HG03045 (cell line): ENCODE measurements at regions not wholly inside any gene's neighbourhood (a gene's known extent, or its start where the extent isn't known, plus 50 kb on each side); places are given as distances from the start of the nearest gene placed in this dataset.
"Not testable (repeated sequence)": the region's sequence is repeated elsewhere in the genome, so short reads cannot be mapped to it uniquely, and the experiment has no call there.

Source experiments
- ATAC-seq: cut with Tn5 transposase; IDR thresholded peaks from one replicate; pipeline ENCODE4 v1.9.1; 2021; ENCODE audit warnings: mild to moderate bottlenecking, moderate library complexity; ENCODE audit not compliant: unreplicated experiment

DNA sequence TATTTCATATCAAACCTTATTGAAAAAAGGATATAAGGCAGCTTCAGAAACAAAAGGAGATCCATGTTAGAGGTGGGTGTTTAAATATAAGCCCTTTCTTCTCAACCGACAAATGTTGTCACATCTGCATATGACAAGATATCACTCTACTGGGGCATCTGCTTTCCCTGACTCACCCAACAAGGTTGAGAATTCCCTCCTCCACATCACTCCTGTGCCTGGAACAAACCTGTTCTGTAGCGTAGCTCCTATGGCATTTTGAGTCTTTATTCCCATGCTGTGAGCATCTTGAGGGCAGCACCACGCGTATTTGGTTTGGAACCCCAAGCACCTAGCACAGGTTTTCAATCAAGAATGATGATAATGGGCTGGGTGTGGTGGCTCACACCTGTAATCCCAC, 59.4 kb upstream of the ZFHX3 start:
- no peak for ATAC-seq

- ATAC-seq = no peak
Observed at GRCh38 chr16:73106329-73107034, 58.6 kb upstream of the ZFHX3 start.

GRCh38 chr16:73101568-73101967, 53.6 kb upstream of the ZFHX3 start:
- ATAC-seq = no peak

GRCh38 chr16:73099601-73100000, 51.7 kb upstream of the ZFHX3 start:
- ATAC-seq = not testable (repeated sequence)
